B cell (primary cell): ENCODE measurements at regions not wholly inside any gene's neighbourhood (a gene's known extent, or its start where the extent isn't known, plus 50 kb on each side); places are given as distances from the start of the nearest gene placed in this dataset.

ENCODE experiments used
- EZH2 ChIP-seq: IDR thresholded peaks from 2 replicates; pipeline ENCODE4 v1.6.1; 2012; ENCODE audit warnings: borderline replicate concordance, low read depth, mild to moderate bottlenecking, moderate library complexity, low read length; ENCODE audit not compliant: insufficient read depth, poor library complexity, severe bottlenecking
- TF ChIP-seq, protein P1 (sequence below): fragments of 200-600 bp; IDR thresholded peaks from one replicate; pipeline ENCODE4 v1.8.0; 2022; ENCODE audit warnings: antibody characterized with exemption, mild to moderate bottlenecking

DNA sequence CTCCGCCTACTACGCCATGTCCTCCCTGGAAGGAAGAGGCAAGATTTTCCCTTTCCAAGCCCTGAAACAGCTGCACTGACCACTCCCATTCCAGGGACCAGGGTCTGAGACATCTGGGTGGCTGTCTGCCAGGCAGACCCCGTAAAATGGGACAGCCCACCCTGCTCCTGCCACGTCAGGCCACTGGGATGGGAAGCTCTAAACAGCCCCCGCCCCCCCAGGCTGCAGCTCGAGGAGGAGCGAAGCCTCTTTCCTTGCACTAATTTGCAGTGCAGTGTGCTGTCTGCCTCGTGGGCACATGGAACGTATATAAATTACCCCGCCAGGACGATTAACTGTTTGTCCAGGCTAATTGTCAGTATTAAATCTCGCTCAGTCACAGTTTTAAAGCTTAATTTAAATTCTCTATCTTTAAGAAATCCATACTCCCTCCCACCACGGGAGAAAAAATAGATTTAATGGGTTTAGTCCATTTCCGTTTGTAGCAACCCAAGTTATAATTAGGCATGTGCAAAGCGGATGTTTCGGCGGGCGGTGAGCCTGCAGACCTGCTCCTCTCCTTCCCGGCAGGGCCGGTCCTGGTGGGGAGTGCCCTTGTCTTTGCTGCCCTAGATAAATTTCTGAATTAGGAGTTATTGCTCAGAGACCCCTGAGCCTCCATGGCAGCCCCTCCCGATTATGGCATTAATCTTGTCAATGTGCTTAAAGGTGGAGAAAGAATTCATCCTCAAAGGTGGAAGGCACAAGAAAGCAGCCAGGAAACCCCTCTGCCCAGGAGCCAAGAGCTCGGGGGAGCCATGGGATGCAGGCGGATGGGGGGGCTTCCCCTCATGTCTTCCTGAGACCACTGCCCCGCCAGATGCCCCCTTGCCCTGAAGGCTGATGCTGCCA is 268.0 kb upstream of the TNRC6C start:
- TF ChIP-seq, protein P1, sequence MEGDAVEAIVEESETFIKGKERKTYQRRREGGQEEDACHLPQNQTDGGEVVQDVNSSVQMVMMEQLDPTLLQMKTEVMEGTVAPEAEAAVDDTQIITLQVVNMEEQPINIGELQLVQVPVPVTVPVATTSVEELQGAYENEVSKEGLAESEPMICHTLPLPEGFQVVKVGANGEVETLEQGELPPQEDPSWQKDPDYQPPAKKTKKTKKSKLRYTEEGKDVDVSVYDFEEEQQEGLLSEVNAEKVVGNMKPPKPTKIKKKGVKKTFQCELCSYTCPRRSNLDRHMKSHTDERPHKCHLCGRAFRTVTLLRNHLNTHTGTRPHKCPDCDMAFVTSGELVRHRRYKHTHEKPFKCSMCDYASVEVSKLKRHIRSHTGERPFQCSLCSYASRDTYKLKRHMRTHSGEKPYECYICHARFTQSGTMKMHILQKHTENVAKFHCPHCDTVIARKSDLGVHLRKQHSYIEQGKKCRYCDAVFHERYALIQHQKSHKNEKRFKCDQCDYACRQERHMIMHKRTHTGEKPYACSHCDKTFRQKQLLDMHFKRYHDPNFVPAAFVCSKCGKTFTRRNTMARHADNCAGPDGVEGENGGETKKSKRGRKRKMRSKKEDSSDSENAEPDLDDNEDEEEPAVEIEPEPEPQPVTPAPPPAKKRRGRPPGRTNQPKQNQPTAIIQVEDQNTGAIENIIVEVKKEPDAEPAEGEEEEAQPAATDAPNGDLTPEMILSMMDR: no peak
- no peak for TF ChIP-seq EZH2
